Heart right ventricle (tissue), 16 donors: ENCODE measurements at regions not wholly inside any gene's neighbourhood (a gene's known extent, or its start where the extent isn't known, plus 50 kb on each side); places are given as distances from the start of the nearest gene placed in this dataset.

ENCODE experiments used
- ATAC-seq, 8 donors: fragments of 200-7000 bp; cut with Tn5 transposase; one replicate each; pipeline ENCODE4 v1.9.1; 2020; ENCODE audit warnings: mild to moderate bottlenecking in 8 of 8, moderate library complexity in 8 of 8, moderate number of reproducible peaks in 1 of 8
- DNase-seq, 2 donors: peaks; one replicate each; pipeline ENCODE4 v3.0.0-alpha.2; 2020
- H3K27ac ChIP-seq, 10 donors: fragments of 200-600 bp; sonication (generic) in 2 of 10; one replicate each; pipeline versions ENCODE4 v1.5.0 to v1.8.0; 2020 to 2022; ENCODE audit warnings: mild to moderate bottlenecking in 3 of 10
- H3K27me3 ChIP-seq, 7 donors: fragments of 200-600 bp; one replicate each; pipeline ENCODE4 v1.8.0; 2021 to 2022; ENCODE audit warnings: mild to moderate bottlenecking in 2 of 7
- H3K36me3 ChIP-seq, 9 donors: fragments of 200-600 bp; sonication (generic) in 1 of 9; one replicate each; pipeline versions ENCODE4 v1.5.0 to v1.8.0; 2020 to 2022; ENCODE audit warnings: mild to moderate bottlenecking in 2 of 9
- H3K4me1 ChIP-seq, 9 donors: fragments of 200-600 bp; sonication (generic) in 1 of 9; one replicate each; pipeline versions ENCODE4 v1.5.0 to v1.8.0; 2020 to 2022; ENCODE audit warnings: mild to moderate bottlenecking in 4 of 9
- H3K4me3 ChIP-seq, 10 donors: fragments of 200-600 bp; sonication (generic) in 2 of 10; one replicate each; pipeline versions ENCODE4 v1.5.0 to v1.8.0; 2020 to 2022; ENCODE audit warnings: mild to moderate bottlenecking in 7 of 10, moderate library complexity in 2 of 10
- H3K9me3 ChIP-seq, 11 donors: fragments of 200-600 bp in 10 of 11; sonication (generic) in 2 of 11; one replicate each; pipeline versions ENCODE4 v1.5.0 to v1.8.0; 2013 to 2022; ENCODE audit warnings: mild to moderate bottlenecking in 2 of 11, control low read depth in 1 of 11, moderate library complexity in 1 of 11
- WGBS, 2 donors: extraction: QIAGEN DNeasy Blood & Tissue Kit; methylation state at CpG; one replicate each; pipeline ENCODE4 v1.1.7; 2013; ENCODE audit warnings: inconsistent platforms in 1 of 2; 5-methylcytosine and 5-hydroxymethylcytosine counted together
- intact Hi-C, 10 donors: fragments of 100-400 bp; cut with DNase I; formaldehyde crosslinking; loops; one replicate each; pipeline versions ENCODE4 v1.11.1 to v1.14.2; 2022
- TF ChIP-seq, protein P1 (sequence below), 9 donors: fragments of 200-600 bp; sonication (generic) in 2 of 9; IDR thresholded peaks; one replicate each; pipeline versions ENCODE4 v1.5.0 to v1.8.0; 2021 to 2022; ENCODE audit warnings: antibody characterized with exemption in 9 of 9, mild to moderate bottlenecking in 5 of 9, moderate library complexity in 1 of 9
- donor health status: Arrhythmogenic right ventricular cardiomyopathy.
- donor health status: ischemic (EF 13 %, LVEDD 7.1; RV severe dilation, severe dysfunction).
- donor health status: healthy with polysubstance abuse.
- donor health status: DM: no; HTN: yes; CAD: no.
- donor health status: DM: no; HTN: no; CAD: no.
- donor health status: ischemic (EF 25% LVEDD 6.9; RV normal size, moderate dysfunction).
- donor health status: ischemic (EF 25% LVEDD 5.7; RV mildly dilated, moderate dysfunction).
- donor health status: healthy.
- donor health status: DM: yes; HTN: yes; CAD: no.
- donor health status: Ischemic cardiomyopathy.
- donor health status: ischemic (EF 35%, LVEDD 5.7; RV mildly dilated, moderate dysfunction).
- donor health status: nonischemic (EF 11% LVEDD 7.7; RV severe dilation, severe dysfunction).
- donor health status: DM: yes; HTN: yes; CAD: no.
- donor health status: PGD.
- donor health status: ischemic (EF 29% LVEDD 5.4; RV normal size, mild dysfunction).
- donor health status: nonischemic (EF 23%, LVEDD 6.1; RV moderate dilation, normal function).

DNA sequence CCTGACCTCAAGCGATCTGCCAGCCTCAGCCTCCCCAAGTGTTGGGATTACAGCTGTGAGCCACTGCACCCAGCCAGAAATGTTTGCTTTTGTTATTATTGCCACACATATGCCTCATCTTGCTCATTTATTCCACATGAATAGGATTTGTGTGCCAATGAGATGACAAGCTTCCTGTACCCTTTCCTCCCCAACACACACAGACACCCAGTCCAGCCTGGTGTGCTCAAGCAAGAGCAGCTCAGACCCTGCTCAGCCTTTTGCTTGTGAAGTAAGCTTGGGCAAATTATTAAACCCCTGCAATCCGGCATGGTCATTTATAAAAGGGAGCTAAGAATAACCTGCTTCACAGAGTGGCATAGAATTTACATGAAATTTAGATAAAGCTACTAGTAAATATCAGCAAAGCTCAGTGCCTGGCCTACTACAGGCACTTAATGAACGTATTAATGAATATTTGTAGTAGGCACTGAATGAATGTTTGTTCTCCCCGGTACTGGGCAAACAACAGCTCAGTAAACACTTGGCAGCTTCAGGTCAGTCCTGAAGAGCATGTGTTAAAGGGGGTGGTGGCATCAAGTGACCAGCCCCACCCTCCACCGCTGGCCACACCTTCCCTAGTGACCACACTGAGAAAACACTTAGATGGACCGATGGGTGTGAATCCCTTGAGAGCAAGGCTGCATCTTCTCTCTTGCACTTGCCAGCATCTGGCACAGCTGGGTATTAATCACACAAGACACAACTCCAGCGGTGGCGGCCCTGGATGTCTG lies 280.2 kb downstream of the SRBD1 start:
- Histone ChIP-seq H3K27me3 (peaks cover 0 to 3% (median 0%) of the 10 kb centered on the region in 7 donors), H3K4me1 (no peaks in the 10 kb centered on the region), H3K4me3 (no peak overlapping the region), H3K9me3 (no peaks in the 10 kb centered on the region), H3K27ac (no peak overlapping the region), H3K36me3 (no peaks in the 10 kb centered on the region)
- intact Hi-C loops, result no loop called here
- ATAC-seq (no peak), DNase-seq (no peak)
- TF ChIP-seq, protein P1, sequence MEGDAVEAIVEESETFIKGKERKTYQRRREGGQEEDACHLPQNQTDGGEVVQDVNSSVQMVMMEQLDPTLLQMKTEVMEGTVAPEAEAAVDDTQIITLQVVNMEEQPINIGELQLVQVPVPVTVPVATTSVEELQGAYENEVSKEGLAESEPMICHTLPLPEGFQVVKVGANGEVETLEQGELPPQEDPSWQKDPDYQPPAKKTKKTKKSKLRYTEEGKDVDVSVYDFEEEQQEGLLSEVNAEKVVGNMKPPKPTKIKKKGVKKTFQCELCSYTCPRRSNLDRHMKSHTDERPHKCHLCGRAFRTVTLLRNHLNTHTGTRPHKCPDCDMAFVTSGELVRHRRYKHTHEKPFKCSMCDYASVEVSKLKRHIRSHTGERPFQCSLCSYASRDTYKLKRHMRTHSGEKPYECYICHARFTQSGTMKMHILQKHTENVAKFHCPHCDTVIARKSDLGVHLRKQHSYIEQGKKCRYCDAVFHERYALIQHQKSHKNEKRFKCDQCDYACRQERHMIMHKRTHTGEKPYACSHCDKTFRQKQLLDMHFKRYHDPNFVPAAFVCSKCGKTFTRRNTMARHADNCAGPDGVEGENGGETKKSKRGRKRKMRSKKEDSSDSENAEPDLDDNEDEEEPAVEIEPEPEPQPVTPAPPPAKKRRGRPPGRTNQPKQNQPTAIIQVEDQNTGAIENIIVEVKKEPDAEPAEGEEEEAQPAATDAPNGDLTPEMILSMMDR (IDR thresholded peaks at IDR 0.05), result no peak
- 73% methylated on average over 8 of the region's 8 CpGs for WGBS, 2 donors

DNA sequence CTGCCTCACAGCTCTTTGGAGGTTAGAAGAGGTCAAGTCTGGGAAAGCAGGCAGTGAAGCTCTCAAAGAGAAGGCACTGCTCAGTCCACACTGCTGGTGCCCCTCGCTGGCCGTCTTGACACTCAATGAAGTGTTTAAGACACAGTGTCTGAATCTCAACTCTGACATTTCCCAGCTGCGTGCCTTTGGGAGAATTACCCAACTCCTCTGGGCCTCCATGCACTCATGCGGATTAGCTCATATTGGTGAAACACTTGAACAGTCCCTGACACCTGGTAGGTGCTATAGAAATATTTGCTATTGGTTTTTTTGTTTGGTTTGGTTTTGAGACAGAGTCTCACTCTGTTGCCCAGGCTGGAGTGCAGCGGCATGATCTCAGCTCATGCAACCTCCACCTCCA lies 281.0 kb downstream of the SRBD1 start:
- H3K27ac ChIP-seq, result no peak overlapping the region
- 87 to 88% methylated on average over 5 of the region's 5 CpGs for WGBS, 2 donors
- TF ChIP-seq, protein P1 (IDR thresholded peaks at IDR 0.05), result no peak
- intact Hi-C loops, result no loop called here
- no peak for ATAC-seq
- no peaks in the 10 kb centered on the region for H3K36me3 ChIP-seq
- peaks cover 0 to 3% (median 0%) of the 10 kb centered on the region in 7 donors for H3K27me3 ChIP-seq
- no peak for DNase-seq
- no peaks in the 10 kb centered on the region for H3K4me1 ChIP-seq
- no peaks in the 10 kb centered on the region for H3K9me3 ChIP-seq
- H3K4me3 ChIP-seq, result no peak overlapping the region

DNA sequence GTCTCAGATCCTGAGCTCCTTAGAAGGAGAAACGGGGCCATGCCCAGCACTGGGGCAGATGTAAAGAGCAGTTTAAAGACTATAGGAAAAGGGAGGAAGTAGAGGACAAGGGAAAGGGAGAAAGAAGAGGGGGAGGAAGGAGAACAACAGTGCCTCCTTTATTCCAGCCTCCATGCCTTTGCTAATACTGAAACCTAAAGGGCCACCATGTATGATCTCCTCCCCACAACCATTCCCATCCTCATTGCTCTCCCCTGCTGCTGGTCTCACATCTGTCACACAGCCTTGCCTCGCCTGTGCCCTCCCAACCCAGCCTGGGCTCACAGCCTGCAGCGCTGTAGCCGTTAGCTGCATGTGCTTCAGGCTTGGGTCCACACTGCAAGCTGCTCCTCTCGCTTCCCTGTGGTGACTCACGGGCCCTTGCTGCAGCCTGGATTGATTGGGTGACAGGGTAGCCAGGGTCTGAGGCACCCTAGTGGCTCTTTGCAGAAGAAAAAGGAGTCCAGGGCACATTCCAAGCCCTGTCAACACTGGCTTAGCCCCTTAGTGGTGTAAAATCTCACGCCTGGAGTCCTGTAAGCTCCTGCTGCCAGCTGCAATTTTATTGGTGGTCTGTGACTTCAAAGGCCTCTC lies 281.9 kb downstream of the SRBD1 start:
- no peak for DNase-seq
- WGBS, 2 donors, result 77 to 81% methylated on average over 7 of the region's 7 CpGs
- TF ChIP-seq, protein P1 (IDR thresholded peaks at IDR 0.05), result no peak

DNA sequence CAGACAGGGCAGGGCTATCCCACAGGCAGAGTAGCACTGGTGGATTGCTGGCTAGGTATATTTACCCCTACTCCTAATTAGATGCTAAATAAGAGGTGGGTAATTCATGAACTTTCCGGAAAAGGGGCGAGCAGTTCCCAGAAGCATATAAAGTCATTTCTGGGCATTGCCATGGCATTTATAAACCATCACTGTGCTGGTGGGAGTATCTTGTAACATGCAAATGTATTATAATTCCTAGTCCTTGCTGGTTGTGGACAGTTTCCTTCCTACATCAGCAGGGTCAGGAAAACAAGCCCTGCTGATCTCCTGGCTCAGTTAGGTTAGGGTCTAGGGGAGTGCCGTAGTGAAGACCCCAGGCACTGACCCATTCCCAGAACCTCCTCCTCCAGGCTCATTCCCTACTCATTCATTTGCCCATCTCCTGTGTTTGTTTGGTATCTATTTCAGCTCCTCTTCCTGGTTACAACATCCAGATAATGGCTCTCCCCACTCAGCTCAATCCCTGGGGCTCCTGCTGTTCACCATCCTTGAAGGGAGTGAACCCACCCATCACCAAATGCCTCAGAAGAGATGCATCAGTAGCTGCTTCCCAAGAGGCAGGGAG lies 282.7 kb downstream of the SRBD1 start:
- intact Hi-C loops, result no loop called here
- no peak for ATAC-seq

More for the DNA sequence above, 281.9 kb downstream of the SRBD1 start:
- Histone ChIP-seq H3K9me3 (peaks cover 0 to 5% (median 0%) of the 10 kb centered on the region in 11 donors), H3K27ac (no peak overlapping the region), H3K36me3 (no peaks in the 10 kb centered on the region), H3K4me1 (no peaks in the 10 kb centered on the region), H3K4me3 (no peak overlapping the region), H3K27me3 (peaks cover 0 to 3% (median 0%) of the 10 kb centered on the region in 7 donors)
- intact Hi-C loops, result no loop called here
- ATAC-seq, result no peak

More for the DNA sequence above, 282.7 kb downstream of the SRBD1 start:
- peaks cover 0 to 13% (median 5%) of the 10 kb centered on the region in 11 donors for H3K9me3 ChIP-seq
- no peak for DNase-seq
- TF ChIP-seq, protein P1 (IDR thresholded peaks at IDR 0.05), result no peak
- WGBS, 2 donors, result 81 to 87% methylated on average over 3 of the region's 3 CpGs
- H3K4me1 ChIP-seq, result no peaks in the 10 kb centered on the region
- peaks cover 0 to 3% (median 0%) of the 10 kb centered on the region in 7 donors for H3K27me3 ChIP-seq
- no peaks in the 10 kb centered on the region for H3K36me3 ChIP-seq
- no peak overlapping the region for H3K4me3 ChIP-seq
- no peak overlapping the region for H3K27ac ChIP-seq
